ENCODE measurements at regions not wholly inside any gene's neighbourhood (a gene's known extent, or its start where the extent isn't known, plus 50 kb on each side); places are given as distances from the start of the nearest gene placed in this dataset.

- no peaks in the 10 kb centered on the region for H3K36me3 Mint-ChIP-seq
- peaks cover 7% of the 10 kb centered on the region for H3K27me3 Mint-ChIP-seq
- intact Hi-C loops (cut with micrococcal nuclease) = no loop called here
- POLR2A ChIA-PET = no interaction called here
- peaks cover 9% of the 10 kb centered on the region for H3K9me3 Mint-ChIP-seq
- H3K4me3 Mint-ChIP-seq = no peak overlapping the region
- CTCF ChIA-PET = interaction anchor here (1.0 kb wide), 1 partner anchor 92 kb away, joined by 3 read pairs; no protein-coding TSS in a partner anchor
- peaks cover 10% of the 10 kb centered on the region for H3K4me1 Mint-ChIP-seq (ENCODE audit: low read depth)
- DNase-seq = no peak
- no peak overlapping the region for H3K27ac Mint-ChIP-seq
These were observed 231.6 kb downstream of the MRPL39 start for GRCh38 chr21:25375675-25376074.

- H3K4me1 Mint-ChIP-seq (ENCODE audit: low read depth) = peaks cover 15% of the 10 kb centered on the region
- ChIA-PET POLR2A (no interaction called here), CTCF (interaction anchor here (2.2 kb wide), 1 partner anchor 12 kb away, joined by 12 read pairs; no protein-coding TSS in a partner anchor)
- no peak overlapping the region for H3K27ac Mint-ChIP-seq
- peaks cover 8% of the 10 kb centered on the region for H3K9me3 Mint-ChIP-seq
- no peak overlapping the region for H3K4me3 Mint-ChIP-seq
- no peaks in the 10 kb centered on the region for H3K36me3 Mint-ChIP-seq
- peaks cover 7% of the 10 kb centered on the region for H3K27me3 Mint-ChIP-seq
- intact Hi-C loops (cut with micrococcal nuclease) = no loop called here
- no peak for DNase-seq
These were observed 233.9 kb downstream of the MRPL39 start for GRCh38 chr21:25373126-25374082.

- intact Hi-C loops (cut with micrococcal nuclease) = no loop called here
- no peaks in the 10 kb centered on the region for H3K36me3 Mint-ChIP-seq
- H3K27ac Mint-ChIP-seq = no peak overlapping the region
- H3K9me3 Mint-ChIP-seq = no peaks in the 10 kb centered on the region
- peaks cover 12% of the 10 kb centered on the region for H3K4me1 Mint-ChIP-seq (ENCODE audit: low read depth)
- no peak overlapping the region for H3K4me3 Mint-ChIP-seq
- ChIA-PET POLR2A (no interaction called here), CTCF (interaction anchor here (0.5 kb wide), 1 partner anchor 13 kb away, joined by 3 read pairs; no protein-coding TSS in a partner anchor)
- DNase-seq = no peak
- peaks cover 7% of the 10 kb centered on the region for H3K27me3 Mint-ChIP-seq
These were observed 235.3 kb downstream of the MRPL39 start for GRCh38 chr21:25371841-25372425.

- peak; percentile 58 for DNase-seq
- H3K9me3 Mint-ChIP-seq = no peaks in the 10 kb centered on the region
- H3K4me1 Mint-ChIP-seq (ENCODE audit: low read depth) = peaks cover 12% of the 10 kb centered on the region
- H3K27ac Mint-ChIP-seq = no peak overlapping the region
- CTCF ChIA-PET = interaction anchor here (0.7 to 2.6 kb wide), 3 partner anchors 9 to 20 kb away, joined by 3 to 12 read pairs (median 10); no protein-coding TSS in a partner anchor
- H3K4me3 Mint-ChIP-seq = no peak overlapping the region
- peaks cover 6% of the 10 kb centered on the region for H3K27me3 Mint-ChIP-seq
- POLR2A ChIA-PET = no interaction called here
- no peaks in the 10 kb centered on the region for H3K36me3 Mint-ChIP-seq
- intact Hi-C loops (cut with micrococcal nuclease) = loop anchor here (1.0 kb wide), 1 partner anchor 26 kb away; no protein-coding TSS in a partner anchor
These were observed 237.0 kb downstream of the MRPL39 start for GRCh38 chr21:25370311-25370744.

- Mint-ChIP-seq H3K4me3 (no peak overlapping the region), H3K27me3 (peaks cover 6% of the 10 kb centered on the region), H3K27ac (no peak overlapping the region), H3K9me3 (no peaks in the 10 kb centered on the region), H3K4me1 (ENCODE audit: low read depth) (peaks cover 12% of the 10 kb centered on the region), H3K36me3 (no peaks in the 10 kb centered on the region)
- intact Hi-C loops (cut with micrococcal nuclease) = loop anchor here (1.0 kb wide), 1 partner anchor 27 kb away; no protein-coding TSS in a partner anchor
- ChIA-PET CTCF (interaction anchor here (1.2 to 2.6 kb wide), 3 partner anchors 9 to 19 kb away, joined by 5 to 12 read pairs (median 10); no protein-coding TSS in a partner anchor), POLR2A (no interaction called here)
- no peak for DNase-seq
These were observed 237.6 kb downstream of the MRPL39 start for GRCh38 chr21:25369524-25370300.

GRCh38 chr21:25368531-25368930 is 238.8 kb downstream of the MRPL39 start:
- no peak overlapping the region for H3K4me3 Mint-ChIP-seq
- no peaks in the 10 kb centered on the region for H3K9me3 Mint-ChIP-seq
- CTCF ChIA-PET = interaction anchor here (1.2 to 2.6 kb wide), 3 partner anchors 7 to 18 kb away, joined by 5 to 12 read pairs (median 10); no protein-coding TSS in a partner anchor

GRCh38 chr21:25366116-25366515 is 241.2 kb downstream of the MRPL39 start:
- DNase-seq = no peak
- Mint-ChIP-seq H3K27ac (no peak overlapping the region), H3K4me1 (ENCODE audit: low read depth) (peaks cover 13% of the 10 kb centered on the region), H3K4me3 (no peak overlapping the region), H3K27me3 (peaks cover 2% of the 10 kb centered on the region), H3K9me3 (no peaks in the 10 kb centered on the region), H3K36me3 (no peaks in the 10 kb centered on the region)
- intact Hi-C loops (cut with micrococcal nuclease) = no loop called here
- ChIA-PET CTCF (no interaction called here), POLR2A (no interaction called here)

More at GRCh38 chr21:25368531-25368930, 238.8 kb downstream of the MRPL39 start:
- Mint-ChIP-seq H3K36me3 (no peaks in the 10 kb centered on the region), H3K4me1 (ENCODE audit: low read depth) (peaks cover 8% of the 10 kb centered on the region), H3K27me3 (peaks cover 3% of the 10 kb centered on the region), H3K27ac (no peak overlapping the region)
- DNase-seq = no peak
- intact Hi-C loops (cut with micrococcal nuclease) = no loop called here
- POLR2A ChIA-PET = no interaction called here

- Mint-ChIP-seq H3K27ac (no peak overlapping the region), H3K4me1 (ENCODE audit: low read depth) (peaks cover 8% of the 10 kb centered on the region), H3K4me3 (no peak overlapping the region), H3K36me3 (no peaks in the 10 kb centered on the region), H3K27me3 (peaks cover 2% of the 10 kb centered on the region), H3K9me3 (no peaks in the 10 kb centered on the region)
- POLR2A ChIA-PET = no interaction called here
- CTCF ChIA-PET = interaction anchor here (1.8 to 3.0 kb wide), 3 partner anchors 7 to 23 kb away, joined by 4 to 20 read pairs (median 12); no protein-coding TSS in a partner anchor
- intact Hi-C loops (cut with micrococcal nuclease) = loop anchor here (1.0 kb wide), 1 partner anchor 34 kb away; no protein-coding TSS in a partner anchor
- DNase-seq = peak; percentile 12
These were observed 244.7 kb downstream of the MRPL39 start for GRCh38 chr21:25362375-25363267.

GRCh38 chr21:25361765-25362164 is 245.5 kb downstream of the MRPL39 start:
- Mint-ChIP-seq H3K36me3 (no peaks in the 10 kb centered on the region), H3K27ac (no peak overlapping the region), H3K4me3 (no peak overlapping the region), H3K4me1 (ENCODE audit: low read depth) (peaks cover 15% of the 10 kb centered on the region), H3K27me3 (peaks cover 2% of the 10 kb centered on the region), H3K9me3 (no peaks in the 10 kb centered on the region)
- POLR2A ChIA-PET = no interaction called here
- CTCF ChIA-PET = interaction anchor here (0.7 to 3.0 kb wide), 4 partner anchors 8 to 71 kb away, joined by 3 to 20 read pairs (median 8); no protein-coding TSS in a partner anchor
- no peak for DNase-seq
- intact Hi-C loops (cut with micrococcal nuclease) = no loop called here

GRCh38 chr21:25361097-25361496 is 246.2 kb downstream of the MRPL39 start:
- H3K36me3 Mint-ChIP-seq = no peaks in the 10 kb centered on the region
- no peak overlapping the region for H3K4me3 Mint-ChIP-seq
- ChIA-PET POLR2A (no interaction called here), CTCF (interaction anchor here (1.1 to 3.0 kb wide), 6 partner anchors 8 to 247 kb away, joined by 3 to 20 read pairs (median 6); partner anchors contain the start of gene MRPL39)
- peaks cover 2% of the 10 kb centered on the region for H3K27me3 Mint-ChIP-seq
- DNase-seq = no peak
- intact Hi-C loops (cut with micrococcal nuclease) = no loop called here
- H3K4me1 Mint-ChIP-seq (ENCODE audit: low read depth) = peaks cover 18% of the 10 kb centered on the region
- no peaks in the 10 kb centered on the region for H3K9me3 Mint-ChIP-seq
- H3K27ac Mint-ChIP-seq = no peak overlapping the region

GRCh38 chr21:25360593-25360992 is 246.7 kb downstream of the MRPL39 start:
- peaks cover 18% of the 10 kb centered on the region for H3K4me1 Mint-ChIP-seq (ENCODE audit: low read depth)
- no peaks in the 10 kb centered on the region for H3K9me3 Mint-ChIP-seq
- no peak overlapping the region for H3K27ac Mint-ChIP-seq
- no peak overlapping the region for H3K4me3 Mint-ChIP-seq
- H3K27me3 Mint-ChIP-seq = peaks cover 2% of the 10 kb centered on the region
- POLR2A ChIA-PET = no interaction called here
- intact Hi-C loops (cut with micrococcal nuclease) = no loop called here
- CTCF ChIA-PET = interaction anchor here (0.8 to 3.0 kb wide), 7 partner anchors 9 to 247 kb away, joined by 3 to 20 read pairs (median 6); partner anchors contain the start of gene MRPL39
- DNase-seq = peak; percentile 13
- H3K36me3 Mint-ChIP-seq = no peaks in the 10 kb centered on the region

Data from activated CD4-positive, alpha-beta memory T cell treated with anti-CD3 and anti-CD28 coated beads for 36 hours (primary cell).